ENCODE measurements at regions not wholly inside any gene's neighbourhood (a gene's known extent, or its start where the extent isn't known, plus 50 kb on each side); places are given as distances from the start of the nearest gene placed in this dataset.

GRCh38 chrX:146906166-146906565 is 91.6 kb upstream of the CXorf51A start (continued):
- TF ChIP-seq BCLAF1 (IDR thresholded peaks at IDR 0.05) = no peak

GRCh38 chrX:146887020-146887419 is 72.5 kb upstream of the CXorf51A start:
- Histone ChIP-seq H3K27ac (ENCODE audit: control insufficient read depth, insufficient read depth) (no peak overlapping the region), H3K27me3 (replicated peaks in 1 of 2; ENCODE audit: control insufficient read depth in 2 of 2, insufficient read depth in 2 of 2, low read length in 1 of 2) (no peaks in the 10 kb centered on the region), H2AFZ (ENCODE audit: control insufficient read depth, low read depth, low read length) (no peak overlapping the region), H4K20me1 (ENCODE audit: control insufficient read depth, insufficient read depth) (no peaks in the 10 kb centered on the region), H3K4me3 (no peak overlapping the region), H3K36me3 (ENCODE audit: control insufficient read depth in 2 of 2, insufficient read depth in 2 of 2, low read length in 1 of 2) (no peaks in the 10 kb centered on the region), H3K4me1 (ENCODE audit: control insufficient read depth, insufficient read depth, low read length) (no peaks in the 10 kb centered on the region), H3K79me2 (ENCODE audit: control insufficient read depth, insufficient read depth, low read length) (no peaks in the 10 kb centered on the region), H3K9ac (ENCODE audit: control insufficient read depth, insufficient read depth, low read length) (no peak overlapping the region), H3K4me2 (ENCODE audit: control insufficient read depth, insufficient read depth) (no peak overlapping the region), H3K9me3 (replicated peaks; ENCODE audit: control insufficient read depth, insufficient read depth, low read length) (no peaks in the 10 kb centered on the region)
- RAD21 ChIA-PET (ENCODE audit: unreplicated experiment) = no interaction called here
- FAIRE-seq (no peak), DNase-seq (ENCODE audit: low read depth, low spot score) (no peak), ATAC-seq (no peak)
- intact Hi-C loops (cut with micrococcal nuclease; ENCODE audit: unreplicated experiment) = no loop called here
- SMC1A ChIA-PET (ENCODE audit: uncharacterized antibody, unreplicated experiment) = no interaction called here
- in situ Hi-C loops (cut with MboI) = no loop called here
- POLR2A ChIA-PET = no interaction called here
- BruUV-seq (replicated peaks) = no TSS peak
- CTCF ChIA-PET = no interaction called here
- TF ChIP-seq, protein P1, sequence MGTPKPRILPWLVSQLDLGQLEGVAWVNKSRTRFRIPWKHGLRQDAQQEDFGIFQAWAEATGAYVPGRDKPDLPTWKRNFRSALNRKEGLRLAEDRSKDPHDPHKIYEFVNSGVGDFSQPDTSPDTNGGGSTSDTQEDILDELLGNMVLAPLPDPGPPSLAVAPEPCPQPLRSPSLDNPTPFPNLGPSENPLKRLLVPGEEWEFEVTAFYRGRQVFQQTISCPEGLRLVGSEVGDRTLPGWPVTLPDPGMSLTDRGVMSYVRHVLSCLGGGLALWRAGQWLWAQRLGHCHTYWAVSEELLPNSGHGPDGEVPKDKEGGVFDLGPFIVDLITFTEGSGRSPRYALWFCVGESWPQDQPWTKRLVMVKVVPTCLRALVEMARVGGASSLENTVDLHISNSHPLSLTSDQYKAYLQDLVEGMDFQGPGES (IDR thresholded peaks at IDR 0.05) = no peak
- TF ChIP-seq PAX5 (IDR thresholded peaks at IDR 0.05; ENCODE audit: borderline replicate concordance, low read depth, low read length) = no peak
- no peak for TF ChIP-seq CHD1 (IDR thresholded peaks at IDR 0.05; ENCODE audit: low read depth, low read length)
- TF ChIP-seq, protein P2, sequence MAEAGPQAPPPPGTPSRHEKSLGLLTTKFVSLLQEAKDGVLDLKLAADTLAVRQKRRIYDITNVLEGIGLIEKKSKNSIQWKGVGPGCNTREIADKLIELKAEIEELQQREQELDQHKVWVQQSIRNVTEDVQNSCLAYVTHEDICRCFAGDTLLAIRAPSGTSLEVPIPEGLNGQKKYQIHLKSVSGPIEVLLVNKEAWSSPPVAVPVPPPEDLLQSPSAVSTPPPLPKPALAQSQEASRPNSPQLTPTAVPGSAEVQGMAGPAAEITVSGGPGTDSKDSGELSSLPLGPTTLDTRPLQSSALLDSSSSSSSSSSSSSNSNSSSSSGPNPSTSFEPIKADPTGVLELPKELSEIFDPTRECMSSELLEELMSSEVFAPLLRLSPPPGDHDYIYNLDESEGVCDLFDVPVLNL (IDR thresholded peaks at IDR 0.05; ENCODE audit: low read depth, low read length) = no peak
- TF ChIP-seq FOXM1 (IDR thresholded peaks at IDR 0.05; ENCODE audit: low read depth, low read length) = no peak
- TF ChIP-seq MYB (IDR thresholded peaks at IDR 0.05; ENCODE audit: borderline replicate concordance, low read depth, low read length) = no peak
- TF ChIP-seq JUNB (IDR thresholded peaks at IDR 0.05) = no peak
- no peak for TF ChIP-seq CEBPB (IDR thresholded peaks at IDR 0.05; ENCODE audit: borderline replicate concordance in 1 of 2, low read depth in 2 of 2, low read length in 2 of 2)
- TF ChIP-seq PAX8 (IDR thresholded peaks at IDR 0.05) = no peak
- TF ChIP-seq HDGF (IDR thresholded peaks at IDR 0.05) = no peak
- TF ChIP-seq ZNF384 (IDR thresholded peaks at IDR 0.05; ENCODE audit: borderline replicate concordance, low read depth, low read length) = no peak
- TF ChIP-seq RAD21 (IDR thresholded peaks at IDR 0.05; ENCODE audit: insufficient read depth, low read depth, low read length) = no peak
- no peak for TF ChIP-seq KLF5 (IDR thresholded peaks at IDR 0.05; ENCODE audit: partially characterized antibody)
- no peak for TF ChIP-seq SREBF2 (IDR thresholded peaks at IDR 0.05; ENCODE audit: low read length)
- TF ChIP-seq SRF (IDR thresholded peaks at IDR 0.05; ENCODE audit: low read depth in 2 of 2, low read length in 2 of 2) = no peak
- TF ChIP-seq SPI1 (IDR thresholded peaks at IDR 0.05; ENCODE audit: borderline replicate concordance, insufficient read depth, low read depth, low read length) = no peak
- TF ChIP-seq TAF1 (IDR thresholded peaks at IDR 0.05; ENCODE audit: borderline replicate concordance, low read depth, low read length) = no peak

All from GM12878 (cell line).